GM13976 (cell line): ENCODE measurements at regions not wholly inside any gene's neighbourhood (a gene's known extent, or its start where the extent isn't known, plus 50 kb on each side); places are given as distances from the start of the nearest gene placed in this dataset.

Source experiments
- DNase-seq: peaks from one replicate; pipeline ENCODE4 v3.0.0; 2012; ENCODE audit warnings: low spot score
- in situ Hi-C: fragments of 300-500 bp; cut with MboI; formaldehyde crosslinking; loops from one replicate; pipeline ENCODE4 v1.12.0; 2022; ENCODE audit warnings: low sequenced_read_pairs, mixed read lengths, inconsistent platforms; ENCODE audit not compliant: unreplicated experiment
- TF ChIP-seq, protein P1 (sequence below): IDR thresholded peaks from 2 replicates; pipeline ENCODE4 v1.5.1; 2012; ENCODE audit warnings: borderline replicate concordance, mild to moderate bottlenecking; ENCODE audit not compliant: insufficient read depth; ENCODE audit errors: extremely low read depth, missing control alignments, control extremely low read depth

DNA sequence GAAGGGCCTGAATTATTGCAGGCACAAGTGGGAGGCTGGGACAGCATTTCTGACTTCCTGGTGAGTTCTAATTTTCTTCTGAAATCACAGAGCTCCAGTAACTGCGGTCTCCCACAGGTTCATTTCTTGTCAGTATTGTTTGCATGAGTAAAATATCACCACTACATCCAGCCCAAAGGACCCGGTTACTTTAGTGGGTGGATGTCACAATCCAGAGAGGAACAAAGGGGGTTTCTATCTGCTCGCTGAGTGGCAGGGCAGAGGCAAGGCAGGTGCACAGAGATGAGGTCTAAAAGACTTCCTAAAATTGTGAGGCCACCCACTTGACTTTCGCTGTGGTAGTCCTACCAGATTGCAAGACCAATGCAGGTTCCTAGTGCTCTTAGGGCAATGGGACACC lies 800.4 kb upstream of the ID2 start:
- DNase-seq = no peak
- in situ Hi-C loops = no loop called here
- TF ChIP-seq, protein P1, sequence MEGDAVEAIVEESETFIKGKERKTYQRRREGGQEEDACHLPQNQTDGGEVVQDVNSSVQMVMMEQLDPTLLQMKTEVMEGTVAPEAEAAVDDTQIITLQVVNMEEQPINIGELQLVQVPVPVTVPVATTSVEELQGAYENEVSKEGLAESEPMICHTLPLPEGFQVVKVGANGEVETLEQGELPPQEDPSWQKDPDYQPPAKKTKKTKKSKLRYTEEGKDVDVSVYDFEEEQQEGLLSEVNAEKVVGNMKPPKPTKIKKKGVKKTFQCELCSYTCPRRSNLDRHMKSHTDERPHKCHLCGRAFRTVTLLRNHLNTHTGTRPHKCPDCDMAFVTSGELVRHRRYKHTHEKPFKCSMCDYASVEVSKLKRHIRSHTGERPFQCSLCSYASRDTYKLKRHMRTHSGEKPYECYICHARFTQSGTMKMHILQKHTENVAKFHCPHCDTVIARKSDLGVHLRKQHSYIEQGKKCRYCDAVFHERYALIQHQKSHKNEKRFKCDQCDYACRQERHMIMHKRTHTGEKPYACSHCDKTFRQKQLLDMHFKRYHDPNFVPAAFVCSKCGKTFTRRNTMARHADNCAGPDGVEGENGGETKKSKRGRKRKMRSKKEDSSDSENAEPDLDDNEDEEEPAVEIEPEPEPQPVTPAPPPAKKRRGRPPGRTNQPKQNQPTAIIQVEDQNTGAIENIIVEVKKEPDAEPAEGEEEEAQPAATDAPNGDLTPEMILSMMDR = no peak

DNA sequence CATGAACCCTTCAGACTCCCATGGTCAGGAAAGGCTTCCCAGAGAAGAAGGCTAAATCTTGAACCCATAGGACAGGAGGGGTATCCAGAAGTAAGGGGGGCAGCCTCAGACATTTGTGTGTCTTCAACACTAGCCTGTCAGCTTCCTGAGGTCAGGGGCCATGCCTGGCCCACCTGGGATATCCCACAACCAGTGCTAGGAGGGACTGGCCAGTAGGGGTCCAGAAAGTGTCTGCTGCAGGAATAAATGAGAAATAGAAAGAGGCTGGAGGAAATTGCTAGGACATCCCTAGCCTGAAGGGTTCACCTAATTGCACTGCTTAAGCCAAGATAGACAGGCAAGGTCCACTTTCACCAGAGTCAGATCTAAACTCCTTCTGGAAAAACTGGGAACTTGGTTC lies 799.6 kb upstream of the ID2 start:
- in situ Hi-C loops = no loop called here
- no peak for DNase-seq

DNA sequence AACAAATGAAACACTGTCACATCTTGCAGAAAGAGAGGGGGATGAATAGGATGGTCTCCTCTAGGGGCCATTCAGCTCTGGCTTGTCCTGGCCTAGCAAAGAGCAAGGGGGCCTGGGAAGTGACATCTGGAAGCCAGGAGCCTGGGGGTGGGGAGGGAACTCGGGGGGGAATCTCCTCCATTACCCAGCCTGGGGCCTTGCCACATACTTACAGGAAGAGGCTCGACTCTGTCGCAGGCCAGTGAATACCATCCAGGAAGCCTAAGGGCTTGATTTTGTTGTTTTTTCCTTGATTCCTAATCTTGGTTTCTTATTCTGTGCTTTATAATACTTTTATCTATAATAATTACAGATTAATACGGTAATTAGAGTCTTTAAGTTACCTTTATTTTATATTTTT lies 797.5 kb upstream of the ID2 start:
- in situ Hi-C loops = no loop called here
- no peak for DNase-seq
- TF ChIP-seq, protein P1 = no peak

More for the DNA sequence above, 799.6 kb upstream of the ID2 start:
- TF ChIP-seq, protein P1 = no peak

DNA sequence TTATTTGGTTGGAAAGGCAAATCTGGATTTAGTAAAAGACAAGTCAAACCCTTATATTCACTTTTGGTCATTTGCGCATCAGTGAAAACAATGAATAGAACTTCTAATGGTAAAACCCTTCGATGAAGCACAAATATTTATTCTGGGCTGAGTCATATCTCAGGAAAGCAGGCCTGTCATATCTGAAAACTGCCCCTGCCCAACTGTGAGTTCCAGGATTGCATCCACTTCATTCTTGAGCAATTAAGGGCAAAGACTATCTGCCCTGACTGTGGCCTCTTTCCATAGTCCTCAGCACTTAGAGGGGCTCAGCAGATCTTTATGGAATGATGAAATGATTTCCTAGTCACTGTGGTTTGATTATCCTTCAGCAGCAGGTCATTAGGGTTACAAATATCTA lies 795.2 kb upstream of the ID2 start:
- in situ Hi-C loops = no loop called here
- TF ChIP-seq, protein P1 = no peak
- no peak for DNase-seq

DNA sequence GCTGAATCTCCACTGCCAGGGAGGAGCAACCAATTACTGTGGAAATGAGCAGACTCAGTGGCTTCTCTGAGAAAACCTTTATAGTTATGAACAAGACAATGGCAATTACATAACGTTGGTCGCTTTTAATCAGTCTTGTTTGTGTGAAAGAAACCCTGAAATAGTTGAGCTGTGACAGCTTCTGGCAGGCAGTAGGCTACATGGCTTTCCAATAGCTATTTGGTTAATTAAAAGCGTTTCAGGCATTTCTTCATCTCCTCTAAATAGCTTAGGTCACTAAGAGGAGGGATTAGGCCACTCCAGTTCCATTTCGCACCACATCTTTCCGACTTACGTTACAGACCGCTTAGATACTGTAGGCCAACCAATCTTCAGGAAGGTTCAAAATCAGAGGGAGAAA lies 794.4 kb upstream of the ID2 start:
- TF ChIP-seq, protein P1 = no peak
- in situ Hi-C loops = no loop called here

DNA sequence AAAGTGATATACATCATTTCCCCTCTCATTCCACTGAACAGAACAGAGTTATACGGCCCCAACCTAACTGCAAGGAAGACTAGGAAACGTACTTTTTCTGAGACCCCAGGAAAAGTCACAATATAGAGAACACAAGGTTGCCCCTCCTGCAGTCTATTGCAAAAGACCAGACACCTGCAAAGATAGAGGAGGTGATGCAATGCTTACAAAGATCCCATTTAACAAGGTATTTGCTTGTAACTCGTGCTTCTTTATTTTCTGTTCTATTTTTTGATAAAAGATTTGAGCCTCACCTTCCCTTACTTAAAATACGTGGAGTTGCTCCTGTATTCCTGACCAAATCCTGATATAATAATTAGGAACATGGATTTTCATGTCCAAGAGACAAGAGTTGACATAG lies 793.0 kb upstream of the ID2 start:
- no peak for DNase-seq
- TF ChIP-seq, protein P1 = no peak
- in situ Hi-C loops = no loop called here

More for the DNA sequence above, 794.4 kb upstream of the ID2 start:
- DNase-seq = no peak

DNA sequence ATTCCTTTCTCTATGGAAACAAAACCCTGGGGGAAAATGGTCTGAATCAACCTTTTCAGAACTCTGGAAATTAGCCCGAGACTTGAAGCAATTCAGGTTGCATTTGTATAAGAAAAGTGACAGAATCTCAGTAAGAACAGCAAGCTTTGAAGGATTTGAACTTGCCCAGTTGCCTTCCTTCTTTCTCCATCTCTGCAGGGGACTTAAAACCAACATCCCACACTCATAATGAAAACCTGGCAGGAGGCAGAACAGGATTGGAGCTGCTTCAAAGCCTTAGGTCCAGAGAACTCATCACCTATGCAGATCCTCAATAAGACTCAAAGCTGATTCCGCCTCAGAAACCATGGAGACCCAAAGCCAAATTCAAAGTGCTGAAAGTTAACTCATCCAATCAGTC lies 790.5 kb upstream of the ID2 start:
- in situ Hi-C loops = no loop called here
- TF ChIP-seq, protein P1 = no peak
- no peak for DNase-seq
